Brain microvascular endothelial cell (primary cell): ENCODE measurements at regions not wholly inside any gene's neighbourhood (a gene's known extent, or its start where the extent isn't known, plus 50 kb on each side); places are given as distances from the start of the nearest gene placed in this dataset.

Experiments used
- DNase-seq: peaks from one replicate; pipeline ENCODE4 v3.0.0-alpha.2; 2020
- H3K27ac ChIP-seq: fragments of 250-450 bp; sonication (Bioruptor Pico); 2 replicates; pipeline ENCODE4 v1.5.1; 2020; ENCODE audit warnings: mild to moderate bottlenecking, moderate library complexity
- H3K27me3 ChIP-seq: fragments of 250-450 bp; sonication (Bioruptor Pico); replicated peaks from 2 replicates; pipeline ENCODE4 v1.5.1; 2020; ENCODE audit warnings: mild to moderate bottlenecking
- H3K36me3 ChIP-seq: fragments of 250-450 bp; sonication (Bioruptor Pico); replicated peaks from 2 replicates; pipeline ENCODE4 v1.5.1; 2020; ENCODE audit warnings: mild to moderate bottlenecking
- H3K4me3 ChIP-seq: 2 replicates; pipeline ENCODE4 v1.5.1; 2011; ENCODE audit warnings: low read depth, mild to moderate bottlenecking, control low read depth, low read length, moderate library complexity
- CTCF ChIP-seq: IDR thresholded peaks from 2 replicates; pipeline ENCODE4 v1.5.1; 2011; ENCODE audit warnings: low read depth, mild to moderate bottlenecking, moderate library complexity, low read length, control low read depth, inconsistent platforms; ENCODE audit errors: missing control alignments
- in situ Hi-C: cut with HindIII; loops from 2 replicates; pipeline ENCODE4 v1.10.0; 2017; ENCODE audit warnings: low sequenced_read_pairs, low pct_ligation_motif_present

GRCh38 chr1:82879701-82880305 lies 1079.1 kb downstream of the ADGRL2 start:
- Histone ChIP-seq H3K27me3 (no peaks in the 10 kb centered on the region), H3K36me3 (no peaks in the 10 kb centered on the region), H3K27ac (no peak overlapping the region), H3K4me3 (no peak overlapping the region)
- no peak for DNase-seq
- no peak for TF ChIP-seq CTCF
- in situ Hi-C loops = no loop called here

GRCh38 chr1:82875170-82875569 lies 1074.4 kb downstream of the ADGRL2 start:
- no peak for TF ChIP-seq CTCF
- no peak for DNase-seq
- in situ Hi-C loops = no loop called here
- Histone ChIP-seq H3K36me3 (no peaks in the 10 kb centered on the region), H3K27ac (no peak overlapping the region), H3K4me3 (no peak overlapping the region), H3K27me3 (no peaks in the 10 kb centered on the region)

DNA sequence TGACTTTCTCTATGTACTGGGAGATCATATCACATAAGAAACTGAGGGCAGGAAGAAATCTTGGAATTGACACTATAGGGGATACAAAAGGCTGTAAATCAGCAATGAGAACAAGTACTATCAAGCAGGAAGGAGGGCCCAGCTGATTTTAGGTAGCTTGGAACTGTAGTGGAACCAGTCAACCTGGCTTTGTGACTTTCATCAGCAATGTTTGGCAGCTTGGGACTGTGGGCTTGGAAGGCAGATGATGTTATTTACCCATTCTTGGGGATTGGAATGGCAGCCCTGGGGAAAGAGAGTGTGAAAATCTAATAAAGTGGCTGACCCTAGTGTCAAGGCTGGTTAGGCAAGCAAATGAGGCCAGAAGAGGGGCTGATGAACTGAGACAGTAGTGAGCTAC lies 1073.3 kb downstream of the ADGRL2 start:
- DNase-seq = no peak
- H3K27ac ChIP-seq = no peak overlapping the region
- H3K27me3 ChIP-seq = no peaks in the 10 kb centered on the region
- TF ChIP-seq CTCF = no peak
- H3K4me3 ChIP-seq = no peak overlapping the region
- in situ Hi-C loops = no loop called here
- H3K36me3 ChIP-seq = no peaks in the 10 kb centered on the region

GRCh38 chr1:82870332-82870731 lies 1069.6 kb downstream of the ADGRL2 start:
- in situ Hi-C loops = no loop called here
- TF ChIP-seq CTCF = no peak

DNA sequence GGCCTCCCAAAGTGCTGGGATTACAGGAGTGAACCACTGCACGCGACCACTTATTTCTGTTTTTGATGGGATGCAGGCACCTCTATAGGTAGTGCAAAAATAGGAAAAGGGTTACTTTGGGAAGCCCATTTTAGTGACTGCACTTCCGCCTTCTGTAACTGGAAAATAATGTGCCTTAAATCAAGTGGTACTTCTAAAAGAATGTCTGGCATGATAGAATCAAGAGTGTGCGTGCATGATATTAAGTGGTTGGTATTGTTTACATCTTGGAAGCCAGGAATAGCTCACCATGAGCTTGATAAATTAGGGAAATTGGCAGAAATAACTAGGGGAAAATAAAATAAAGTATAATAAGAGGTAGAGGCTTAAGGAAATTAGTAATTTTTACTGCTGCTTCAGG lies 1067.0 kb downstream of the ADGRL2 start:
- H3K27me3 ChIP-seq = no peaks in the 10 kb centered on the region
- in situ Hi-C loops = no loop called here
- no peaks in the 10 kb centered on the region for H3K36me3 ChIP-seq
- no peak overlapping the region for H3K4me3 ChIP-seq
- no peak overlapping the region for H3K27ac ChIP-seq
- TF ChIP-seq CTCF = no peak
- no peak for DNase-seq

More at GRCh38 chr1:82870332-82870731, 1069.6 kb downstream of the ADGRL2 start:
- H3K27me3 ChIP-seq = no peaks in the 10 kb centered on the region
- no peak for DNase-seq
- no peaks in the 10 kb centered on the region for H3K36me3 ChIP-seq
- H3K27ac ChIP-seq = no peak overlapping the region
- H3K4me3 ChIP-seq = no peak overlapping the region

DNA sequence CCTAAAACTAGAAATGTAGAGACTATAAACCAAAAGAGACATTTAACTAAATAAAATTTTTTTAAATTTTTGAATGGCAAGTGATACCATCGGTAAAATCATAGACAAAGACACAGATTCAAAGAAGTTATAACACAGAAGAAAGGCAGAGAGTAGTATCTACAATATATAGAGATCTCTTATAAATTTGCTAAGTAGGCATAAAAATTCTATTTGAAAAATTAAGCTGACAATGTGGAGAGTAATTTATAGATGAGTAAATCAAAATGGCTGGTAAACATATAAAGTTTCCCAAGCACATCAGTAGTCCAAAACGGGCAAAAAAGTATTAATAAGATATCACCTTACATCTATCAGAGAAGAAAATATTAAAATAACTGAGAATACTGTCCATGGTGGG lies 1061.0 kb downstream of the ADGRL2 start:
- Histone ChIP-seq H3K27me3 (no peaks in the 10 kb centered on the region), H3K27ac (no peak overlapping the region), H3K36me3 (no peaks in the 10 kb centered on the region), H3K4me3 (no peak overlapping the region)
- in situ Hi-C loops = no loop called here
- DNase-seq = no peak
- no peak for TF ChIP-seq CTCF
